ENCODE measurements at regions not wholly inside any gene's neighbourhood (a gene's known extent, or its start where the extent isn't known, plus 50 kb on each side); places are given as distances from the start of the nearest gene placed in this dataset.
A peak's percentile ranks its signal among the peaks of the same experiment; 100 is the strongest.

GRCh38 chr9:119609277-119609971 lies 240.2 kb upstream of the BRINP1 start:
- TF ChIP-seq ZNF10 (tag by site-specific recombination; IDR thresholded peaks at IDR 0.05) (no peak), ZNF280D (tag by site-specific recombination; IDR thresholded peaks at IDR 0.05) (no peak), ZNF2 (tag by site-specific recombination; IDR thresholded peaks at IDR 0.05) (no peak), PRDM1 (tag by site-specific recombination; IDR thresholded peaks at IDR 0.05) (peak; percentile 78), RBAK (tag by site-specific recombination; IDR thresholded peaks at IDR 0.05) (no peak), ZNF221 (tag by site-specific recombination; IDR thresholded peaks at IDR 0.05; ENCODE audit: borderline replicate concordance) (no peak), ZNF37A (tag by site-specific recombination; IDR thresholded peaks at IDR 0.05) (no peak), ZNF366 (tag by site-specific recombination; conservative IDR thresholded peaks at IDR 0.05) (peak; percentile 75), ZNF701 (tag by site-specific recombination; IDR thresholded peaks at IDR 0.05) (no peak), ZNF785 (tag by site-specific recombination; IDR thresholded peaks at IDR 0.05) (no peak), ZNF830 (tag by site-specific recombination; IDR thresholded peaks at IDR 0.05; ENCODE audit: low read depth) (no peak)
- Histone ChIP-seq H3K27ac (ENCODE audit: extremely low read depth, low read depth, low read length) (no peak overlapping the region), H3K4me3 (ENCODE audit: low read depth, low read length) (no peak overlapping the region), H3K4me1 (ENCODE audit: control insufficient read depth, insufficient read depth, low read length) (no peaks in the 10 kb centered on the region), H3K36me3 (ENCODE audit: control insufficient read depth in 2 of 2, insufficient read depth in 1 of 2, low read length in 2 of 2) (no peaks in the 10 kb centered on the region), H3K9me3 (ENCODE audit: control insufficient read depth, insufficient read depth, low read depth, low read length) (no peaks in the 10 kb centered on the region)
- CTCF ChIA-PET: interaction anchor here (0.7 kb wide), 2 partner anchors 66 to 187 kb away, joined by 3 read pairs; no protein-coding TSS in a partner anchor
- POLR2A ChIA-PET: no interaction called here

- H3K27ac ChIP-seq (ENCODE audit: extremely low read depth, low read depth, low read length): no peak overlapping the region
- H3K9me3 ChIP-seq (ENCODE audit: control insufficient read depth, insufficient read depth, low read depth, low read length): no peaks in the 10 kb centered on the region
- POLR2A ChIA-PET: no interaction called here
- CTCF ChIA-PET: no interaction called here
- H3K36me3 ChIP-seq (ENCODE audit: control insufficient read depth in 2 of 2, insufficient read depth in 1 of 2, low read length in 2 of 2): no peaks in the 10 kb centered on the region
- H3K4me1 ChIP-seq (ENCODE audit: control insufficient read depth, insufficient read depth, low read length): no peaks in the 10 kb centered on the region
- H3K4me3 ChIP-seq (ENCODE audit: low read depth, low read length): no peak overlapping the region
- TF ChIP-seq ZNF670 (tag by site-specific recombination; IDR thresholded peaks at IDR 0.05; ENCODE audit: low read depth) (no peak), ZNF239 (tag by site-specific recombination; IDR thresholded peaks at IDR 0.05) (no peak), SP2 (tag by site-specific recombination; IDR thresholded peaks at IDR 0.05) (no peak), ZNF837 (tag by site-specific recombination; IDR thresholded peaks at IDR 0.05) (no peak), ZNF580 (tag by site-specific recombination; IDR thresholded peaks at IDR 0.05) (no peak), ZNF18 (tag by site-specific recombination; IDR thresholded peaks at IDR 0.05) (no peak), ZEB2 (tag by site-specific recombination; IDR thresholded peaks at IDR 0.05) (no peak), ZNF16 (tag by site-specific recombination; IDR thresholded peaks at IDR 0.05; ENCODE audit: low read depth) (no peak), ZNF398 (tag by site-specific recombination; IDR thresholded peaks at IDR 0.05) (no peak), ZBTB8A (tag by site-specific recombination; IDR thresholded peaks at IDR 0.05) (no peak), HIC1 (tag by site-specific recombination; IDR thresholded peaks at IDR 0.05) (no peak), ZNF10 (tag by site-specific recombination; IDR thresholded peaks at IDR 0.05) (no peak), ZNF596 (tag by site-specific recombination; IDR thresholded peaks at IDR 0.05) (no peak), ZNF513 (tag by site-specific recombination; IDR thresholded peaks at IDR 0.05) (no peak)
These were observed 232.4 kb upstream of the BRINP1 start for GRCh38 chr9:119601632-119602031.

Measured in HEK293 (cell line).